ENCODE measurements at regions not wholly inside any gene's neighbourhood (a gene's known extent, or its start where the extent isn't known, plus 50 kb on each side); places are given as distances from the start of the nearest gene placed in this dataset.

DNA sequence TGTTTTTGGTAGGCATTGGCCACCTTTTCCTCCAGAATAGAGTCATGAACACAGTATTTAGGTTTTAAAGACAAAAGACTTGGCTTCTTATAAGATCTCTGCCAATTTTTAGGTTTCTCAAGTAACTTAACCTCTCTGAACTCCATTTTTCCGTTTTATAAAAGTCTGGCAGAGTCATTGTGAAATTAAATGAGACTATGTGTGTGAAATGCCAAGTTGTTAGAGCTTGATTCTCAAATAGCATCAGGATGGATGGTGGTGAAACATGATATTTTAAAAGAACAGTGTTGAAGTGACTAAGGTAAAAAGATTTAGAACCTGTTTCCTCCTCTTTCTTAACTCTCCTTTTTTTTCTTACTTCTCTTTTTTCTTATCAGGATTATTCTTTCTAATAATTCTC is 617.7 kb upstream of the SLITRK1 start:
- no peak for DNase-seq

DNA sequence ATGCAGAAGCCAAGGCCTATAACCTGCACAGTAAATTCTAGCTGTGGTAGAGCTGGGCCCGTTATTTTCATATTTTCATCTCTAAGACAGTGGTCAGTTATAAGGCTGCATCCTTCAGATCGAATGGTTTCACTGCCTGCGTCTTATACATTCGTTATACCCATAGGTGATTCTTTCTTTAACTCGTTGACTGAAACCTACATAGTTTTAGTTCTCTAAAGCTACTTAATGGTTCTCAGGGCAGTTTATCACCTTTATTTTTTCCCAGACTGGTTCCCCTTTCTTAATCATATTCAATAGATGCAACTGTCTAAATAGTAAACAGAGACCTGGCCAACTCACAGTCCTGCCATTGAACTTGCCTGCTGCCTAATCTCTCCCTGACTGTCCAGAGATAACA is 615.3 kb upstream of the SLITRK1 start:
- no peak for DNase-seq

DNA sequence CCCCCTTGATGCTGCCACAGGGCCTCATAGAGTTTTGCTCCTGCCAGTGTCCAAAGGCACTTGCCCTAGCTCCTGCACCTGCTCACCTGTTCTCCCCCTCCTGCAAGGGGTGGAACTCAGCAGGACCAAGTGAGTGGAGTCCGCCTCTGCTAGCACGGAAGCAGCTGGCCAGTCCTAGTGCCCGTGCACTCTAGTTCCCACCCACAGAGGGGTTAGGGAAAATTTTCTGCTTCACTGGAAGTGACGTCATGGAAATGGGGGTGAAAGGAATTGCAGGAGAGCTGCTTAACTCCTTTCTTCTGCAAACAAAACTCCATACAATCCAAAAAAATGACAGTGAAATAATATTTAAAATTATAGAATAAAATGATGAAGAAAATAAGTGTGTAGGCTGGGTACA is 609.7 kb upstream of the SLITRK1 start:
- DNase-seq: no peak

DNA sequence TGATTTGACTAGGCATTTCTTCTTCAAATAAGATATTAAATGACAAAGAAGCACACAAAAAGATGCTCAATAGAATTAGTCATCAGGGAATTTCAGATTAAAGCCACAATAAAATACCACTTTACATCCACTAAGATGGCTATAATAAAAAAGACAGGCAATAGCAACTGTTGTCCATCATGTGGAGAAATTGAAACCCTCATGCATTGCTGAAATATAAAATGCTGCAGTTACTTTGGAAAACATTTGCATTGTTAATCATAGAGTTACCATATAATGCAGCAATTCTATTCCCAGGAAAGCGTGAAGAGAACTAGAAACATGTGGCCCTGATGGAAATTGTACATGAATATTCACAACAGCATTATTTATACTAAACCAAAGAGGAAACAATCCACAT is 605.5 kb upstream of the SLITRK1 start:
- DNase-seq: no peak

DNA sequence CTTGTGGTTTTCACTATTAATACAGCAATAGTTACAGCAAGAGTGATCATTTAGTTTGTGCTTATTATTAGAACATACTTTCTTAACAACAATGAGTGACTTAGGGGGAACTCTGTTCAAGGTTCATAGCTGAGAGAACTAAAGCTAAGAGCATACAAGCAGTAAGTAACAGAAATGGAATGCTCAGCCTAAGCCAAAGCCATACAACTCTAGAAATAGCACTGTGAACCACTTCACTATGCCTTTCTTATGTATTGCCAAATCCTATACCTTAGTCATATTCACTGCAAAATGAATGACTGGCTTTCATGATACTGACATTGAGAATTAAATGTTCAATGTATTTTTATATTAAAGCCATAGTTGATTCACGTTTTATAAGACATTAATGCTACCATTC is 599.7 kb upstream of the SLITRK1 start:
- no peak for DNase-seq

DNA sequence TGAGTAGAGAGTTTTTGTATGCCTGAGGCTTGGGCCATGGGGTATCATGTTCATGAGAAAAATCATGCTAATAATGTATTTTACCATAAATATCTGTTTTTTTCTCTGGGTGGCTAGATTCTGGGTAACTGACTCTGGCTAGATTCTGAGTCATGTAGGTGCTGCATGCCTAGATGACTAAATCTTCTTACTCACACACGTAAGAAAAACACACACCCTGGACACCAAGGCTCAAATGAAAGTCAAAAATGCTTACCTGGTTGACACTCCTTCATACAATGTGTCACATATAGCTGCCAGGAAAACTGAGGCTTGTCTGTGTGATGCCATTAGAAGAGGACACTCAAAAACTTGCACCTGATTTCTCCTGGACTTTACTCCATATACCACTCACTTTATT is 597.4 kb upstream of the SLITRK1 start:
- DNase-seq: no peak

GRCh38 chr13:84470528-84470927 is 588.3 kb upstream of the SLITRK1 start:
- DNase-seq: no peak

GRCh38 chr13:84466461-84466860 is 584.2 kb upstream of the SLITRK1 start:
- DNase-seq: no peak

DNA sequence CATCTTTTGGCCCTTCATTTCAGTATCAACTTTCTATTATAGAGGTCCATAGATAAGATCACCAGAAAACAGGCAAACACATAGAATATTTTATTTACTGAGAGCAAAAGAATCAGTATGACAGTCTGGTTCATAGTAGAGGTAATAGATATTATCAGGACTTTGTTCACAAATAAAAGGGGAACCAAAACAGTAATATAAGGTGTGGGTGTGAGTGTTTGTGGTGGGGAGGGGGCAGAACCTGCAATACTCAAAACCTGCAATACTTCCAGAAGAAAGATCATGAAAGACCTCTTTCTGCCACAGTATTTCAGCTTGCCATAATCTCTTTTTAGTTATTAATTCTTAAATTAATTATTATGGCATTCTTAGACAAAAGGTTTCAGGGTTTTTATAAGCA is 578.7 kb upstream of the SLITRK1 start:
- no peak for DNase-seq

- no peak for DNase-seq
These were observed 573.0 kb upstream of the SLITRK1 start for GRCh38 chr13:84455143-84455905.

- DNase-seq: no peak
These were observed 565.3 kb upstream of the SLITRK1 start for GRCh38 chr13:84447640-84447978.

DNA sequence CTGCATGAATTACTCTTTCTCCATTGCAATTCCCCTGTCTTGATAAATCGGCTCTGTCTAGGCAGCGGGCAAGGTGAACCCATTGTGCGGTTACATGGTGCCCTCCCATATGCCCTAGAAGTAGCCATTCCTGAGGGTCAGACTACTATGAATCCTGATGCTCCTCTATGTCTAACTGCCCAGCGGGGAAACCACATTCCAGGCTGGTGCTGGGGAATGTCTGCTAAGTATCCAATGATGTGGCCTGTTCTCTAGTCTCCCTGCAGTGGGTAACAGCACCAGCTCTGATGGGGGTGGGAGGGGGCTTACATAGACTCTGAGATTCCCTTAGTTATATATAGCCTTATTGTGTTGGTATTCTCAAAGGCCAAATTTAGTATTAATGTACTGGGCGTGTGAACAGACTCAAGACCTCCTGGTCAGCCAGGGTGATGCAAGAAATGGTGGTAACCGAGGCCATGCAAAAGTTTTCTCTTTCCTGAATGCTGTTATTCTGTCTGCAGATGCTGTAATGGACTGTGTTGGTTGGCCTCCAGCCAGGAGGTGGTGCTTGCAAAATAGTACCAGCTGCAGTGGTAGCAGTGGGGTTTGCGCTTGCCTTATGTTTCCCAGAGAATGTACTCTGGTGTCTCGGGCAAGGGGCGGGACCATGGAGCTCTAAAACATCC is 564.8 kb upstream of the SLITRK1 start:
- no peak for DNase-seq

- DNase-seq: no peak
These were observed 563.5 kb upstream of the SLITRK1 start for GRCh38 chr13:84445776-84446175.

DNA sequence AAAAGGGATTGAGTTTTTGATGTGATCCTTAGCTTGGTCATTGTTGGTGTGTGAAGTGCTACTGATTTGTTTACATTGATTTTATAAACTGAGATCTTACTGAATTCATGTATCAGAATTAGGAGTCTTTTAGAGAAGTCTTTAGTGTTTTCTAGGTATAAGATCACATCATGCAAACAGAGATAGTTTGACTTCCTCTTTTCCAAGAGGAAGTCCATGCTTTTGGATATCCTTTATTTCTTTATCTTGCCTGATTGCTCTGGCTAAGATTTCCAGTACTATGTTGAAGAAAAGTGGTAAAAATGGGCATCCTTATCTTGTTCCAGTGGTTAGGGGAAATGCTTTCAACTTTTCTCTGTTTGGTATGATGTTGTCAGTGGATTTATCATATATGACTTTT is 561.2 kb upstream of the SLITRK1 start:
- no peak for DNase-seq

- no peak for DNase-seq
These were observed 556.8 kb upstream of the SLITRK1 start for GRCh38 chr13:84439108-84439507.

GRCh38 chr13:84433024-84433423 is 550.8 kb upstream of the SLITRK1 start:
- DNase-seq: no peak

GRCh38 chr13:84431646-84432045 is 549.4 kb upstream of the SLITRK1 start:
- DNase-seq: no peak

GRCh38 chr13:84430446-84430845 is 548.2 kb upstream of the SLITRK1 start:
- DNase-seq: no peak

DNA sequence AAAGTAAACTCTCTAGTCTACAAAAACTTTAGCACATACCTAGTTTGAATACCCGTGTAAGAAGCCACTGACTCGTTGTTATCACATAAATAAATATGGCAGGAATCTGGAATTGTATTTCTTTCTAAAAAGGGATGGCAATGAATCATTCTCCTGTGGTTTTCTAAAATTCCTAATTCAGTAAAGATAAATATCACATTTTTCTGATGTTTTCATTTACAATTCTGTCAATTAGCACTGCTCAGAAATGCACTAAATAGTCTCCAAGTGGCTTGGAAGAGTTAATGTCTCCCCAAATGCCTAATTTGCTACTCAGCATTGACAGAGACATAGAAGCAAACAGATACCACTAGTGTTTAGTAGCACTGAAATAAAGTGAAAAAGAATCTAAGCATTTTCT is 547.7 kb upstream of the SLITRK1 start:
- DNase-seq: no peak

- DNase-seq: no peak
These were observed 535.8 kb upstream of the SLITRK1 start for GRCh38 chr13:84418041-84418440.

DNA sequence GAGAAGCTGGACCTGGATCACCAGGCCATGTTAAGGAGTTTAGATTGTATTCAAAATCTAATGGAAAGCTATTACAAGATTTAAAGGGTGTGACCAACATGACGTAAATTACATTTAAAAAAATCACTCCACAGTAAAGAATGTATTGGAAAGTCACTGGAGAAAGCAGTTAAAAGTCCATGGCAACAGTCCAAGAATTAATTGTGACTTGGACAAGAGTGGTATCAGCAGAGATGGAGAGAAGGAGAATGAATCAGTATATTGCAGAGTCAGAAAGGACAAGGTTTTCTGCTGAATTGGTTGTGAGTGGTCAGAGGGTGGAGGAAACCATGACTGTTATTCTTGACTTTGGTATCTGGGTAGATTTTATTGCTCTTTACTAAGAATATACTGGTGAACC is 535.1 kb upstream of the SLITRK1 start:
- DNase-seq: no peak

DNA sequence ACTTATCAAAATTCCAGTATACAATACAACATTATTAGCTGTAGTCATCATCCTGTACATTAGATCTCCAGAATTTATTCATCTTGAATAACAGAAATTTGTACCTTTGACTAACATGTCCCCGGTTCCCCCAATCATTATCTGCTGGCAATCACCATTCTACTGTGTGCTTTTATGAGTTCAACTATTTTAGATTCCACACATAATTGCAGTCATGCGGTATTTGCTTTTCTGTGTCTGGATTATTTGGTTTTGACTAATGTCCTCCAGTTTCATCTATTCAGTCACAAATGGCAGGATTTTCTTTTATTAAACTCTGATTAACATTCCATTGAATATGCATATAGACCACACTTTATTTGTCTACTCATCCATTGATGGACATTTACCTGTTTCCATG is 530.7 kb upstream of the SLITRK1 start:
- no peak for DNase-seq

- DNase-seq: no peak
These were observed 523.0 kb upstream of the SLITRK1 start for GRCh38 chr13:84405286-84405685.

- DNase-seq: no peak
These were observed 518.4 kb upstream of the SLITRK1 start for GRCh38 chr13:84400706-84401105.
